Calu3 (cell line): ENCODE measurements at regions not wholly inside any gene's neighbourhood (a gene's known extent, or its start where the extent isn't known, plus 50 kb on each side); places are given as distances from the start of the nearest gene placed in this dataset.

Source experiments
- BruUV-seq: library from RNA; stranded (reverse); fragments of 400-500 nt; replicated peaks from 2 replicates; lab custom pipeline; 2021; lab: Mats Ljungman, UMichigan
- CTCF ChIA-PET: fragments of 300-600 bp; sonication (Branson Sonifier 250); formaldehyde crosslinking; loops from one replicate; lab custom pipeline; 2022; ENCODE audit warnings: antibody characterized with exemption; lab: Charles Lee
- DNase-seq: peaks from one replicate; pipeline ENCODE4 v3.0.0; 2022
- H3K27ac Mint-ChIP-seq: one replicate; pipeline ENCODE4 v1.8.0; 2022; ENCODE audit warnings: mixed read lengths; ENCODE audit not compliant: unreplicated experiment
- H3K27me3 Mint-ChIP-seq: one replicate; pipeline ENCODE4 v1.8.0; 2022; ENCODE audit warnings: mixed read lengths; ENCODE audit not compliant: unreplicated experiment
- H3K36me3 Mint-ChIP-seq: one replicate; pipeline ENCODE4 v1.8.0; 2022; ENCODE audit warnings: mild to moderate bottlenecking, moderate library complexity, mixed read lengths; ENCODE audit not compliant: insufficient read depth, unreplicated experiment
- H3K4me1 Mint-ChIP-seq: one replicate; pipeline ENCODE4 v1.8.0; 2022; ENCODE audit warnings: mild to moderate bottlenecking, low read depth, mixed read lengths; ENCODE audit not compliant: unreplicated experiment
- H3K4me3 Mint-ChIP-seq: one replicate; pipeline ENCODE4 v1.8.0; 2022; ENCODE audit warnings: mild to moderate bottlenecking, low read depth, moderate library complexity, mixed read lengths; ENCODE audit not compliant: unreplicated experiment
- H3K9me3 Mint-ChIP-seq: one replicate; pipeline ENCODE4 v1.8.0; 2022; ENCODE audit warnings: low read depth, mixed read lengths; ENCODE audit not compliant: unreplicated experiment
- intact Hi-C: fragments of 100-400 bp; cut with micrococcal nuclease; formaldehyde crosslinking; loops from one replicate; pipeline ENCODE4 v1.10.0; 2022; ENCODE audit not compliant: unreplicated experiment
- TF ChIP-seq, protein P1 (sequence below): fragments of 200-600 bp; IDR thresholded peaks from one replicate; pipeline ENCODE4 v1.8.0; 2022; ENCODE audit warnings: antibody characterized with exemption; ENCODE audit not compliant: unreplicated experiment

DNA sequence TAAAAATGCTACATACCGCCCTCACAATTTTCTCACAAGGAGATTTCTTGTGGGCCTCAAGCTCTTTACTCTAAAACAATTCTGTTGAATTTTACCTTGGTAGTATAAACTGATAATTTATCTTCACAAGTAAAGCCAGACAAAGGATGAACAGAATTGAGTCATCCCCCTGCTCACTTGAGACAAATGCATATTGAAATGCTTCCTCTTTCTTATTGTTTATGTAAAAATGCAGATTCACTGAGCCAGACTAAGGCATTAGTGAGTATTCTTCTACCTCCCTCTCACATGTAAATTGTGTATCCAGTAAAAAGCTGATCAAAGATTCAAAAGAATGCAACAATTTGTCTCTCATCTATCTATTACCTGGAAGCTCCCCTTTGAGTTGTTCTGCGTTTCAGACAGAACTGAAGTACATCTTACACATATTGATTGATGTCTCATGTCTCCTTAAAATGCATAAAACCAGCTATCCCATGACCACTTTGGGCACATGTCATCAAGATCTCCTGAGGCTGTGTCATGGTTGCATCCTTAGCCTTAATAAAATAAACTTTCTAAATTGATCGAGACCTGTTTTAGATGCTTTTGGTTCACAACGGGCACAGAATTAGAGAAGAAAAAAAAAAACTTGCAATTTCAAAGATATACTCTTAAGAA lies 743.1 kb upstream of the B3GALT2 start:
- Mint-ChIP-seq H3K36me3 (no peaks in the 10 kb centered on the region), H3K4me1 (no peaks in the 10 kb centered on the region), H3K27me3 (no peaks in the 10 kb centered on the region), H3K9me3 (peaks cover 3% of the 10 kb centered on the region), H3K4me3 (no peak overlapping the region), H3K27ac (no peak overlapping the region)
- TF ChIP-seq, protein P1, sequence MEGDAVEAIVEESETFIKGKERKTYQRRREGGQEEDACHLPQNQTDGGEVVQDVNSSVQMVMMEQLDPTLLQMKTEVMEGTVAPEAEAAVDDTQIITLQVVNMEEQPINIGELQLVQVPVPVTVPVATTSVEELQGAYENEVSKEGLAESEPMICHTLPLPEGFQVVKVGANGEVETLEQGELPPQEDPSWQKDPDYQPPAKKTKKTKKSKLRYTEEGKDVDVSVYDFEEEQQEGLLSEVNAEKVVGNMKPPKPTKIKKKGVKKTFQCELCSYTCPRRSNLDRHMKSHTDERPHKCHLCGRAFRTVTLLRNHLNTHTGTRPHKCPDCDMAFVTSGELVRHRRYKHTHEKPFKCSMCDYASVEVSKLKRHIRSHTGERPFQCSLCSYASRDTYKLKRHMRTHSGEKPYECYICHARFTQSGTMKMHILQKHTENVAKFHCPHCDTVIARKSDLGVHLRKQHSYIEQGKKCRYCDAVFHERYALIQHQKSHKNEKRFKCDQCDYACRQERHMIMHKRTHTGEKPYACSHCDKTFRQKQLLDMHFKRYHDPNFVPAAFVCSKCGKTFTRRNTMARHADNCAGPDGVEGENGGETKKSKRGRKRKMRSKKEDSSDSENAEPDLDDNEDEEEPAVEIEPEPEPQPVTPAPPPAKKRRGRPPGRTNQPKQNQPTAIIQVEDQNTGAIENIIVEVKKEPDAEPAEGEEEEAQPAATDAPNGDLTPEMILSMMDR = no peak
- DNase-seq = no peak
- CTCF ChIA-PET = no interaction called here
- intact Hi-C loops = loop anchor here (2.0 kb wide), 1 partner anchor 35 kb away; no protein-coding TSS in a partner anchor
- no TSS peak for BruUV-seq

DNA sequence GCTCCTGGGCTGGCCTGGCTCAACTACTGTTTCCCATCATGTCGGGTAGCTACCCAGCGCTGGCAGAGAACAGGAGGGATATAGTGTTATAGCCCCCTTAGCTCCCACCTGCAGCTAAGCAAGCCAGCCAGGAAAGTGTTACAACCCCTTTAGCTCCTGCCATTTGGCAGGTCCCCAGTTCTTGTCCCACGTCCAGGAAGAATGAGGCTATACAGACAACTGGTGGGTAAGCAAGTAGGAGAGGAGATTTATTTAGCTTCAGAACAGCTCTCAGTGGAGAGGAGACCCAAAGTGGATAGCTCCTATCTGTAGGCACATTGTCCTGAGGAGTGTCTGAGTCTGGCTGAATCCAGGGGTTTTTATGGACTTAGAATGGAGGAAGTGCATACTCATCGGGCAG lies 741.1 kb upstream of the B3GALT2 start:
- DNase-seq = no peak
- intact Hi-C loops = no loop called here
- H3K9me3 Mint-ChIP-seq = peaks cover 4% of the 10 kb centered on the region

DNA sequence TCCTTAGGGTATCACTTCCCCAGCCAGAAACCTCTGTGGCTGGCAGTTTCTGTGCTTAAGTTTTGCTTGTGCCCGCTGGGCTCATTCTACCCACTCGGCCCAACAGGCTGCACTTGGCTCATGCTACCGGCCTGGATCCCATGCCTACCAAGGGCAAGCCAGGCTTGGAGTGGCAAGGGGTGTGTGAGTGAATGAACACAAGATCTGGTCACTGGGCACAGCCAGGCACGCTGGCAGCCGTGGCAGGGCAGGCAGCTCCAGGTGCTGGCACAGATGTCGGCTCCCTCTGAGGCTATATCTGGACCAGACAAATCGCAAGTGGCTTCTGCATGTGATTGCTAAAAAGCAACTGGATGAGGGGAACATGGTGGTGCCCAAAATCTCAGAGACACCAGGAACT lies 740.5 kb upstream of the B3GALT2 start:
- Mint-ChIP-seq H3K9me3 (peaks cover 7% of the 10 kb centered on the region), H3K4me1 (no peaks in the 10 kb centered on the region), H3K27ac (no peak overlapping the region), H3K4me3 (no peak overlapping the region), H3K36me3 (no peaks in the 10 kb centered on the region), H3K27me3 (no peaks in the 10 kb centered on the region)
- TF ChIP-seq, protein P1 = no peak
- CTCF ChIA-PET = no interaction called here
- BruUV-seq = no TSS peak
- intact Hi-C loops = no loop called here
- DNase-seq = no peak

More for the DNA sequence above, 741.1 kb upstream of the B3GALT2 start:
- Mint-ChIP-seq H3K4me3 (no peak overlapping the region), H3K27me3 (no peaks in the 10 kb centered on the region), H3K36me3 (no peaks in the 10 kb centered on the region), H3K4me1 (no peaks in the 10 kb centered on the region), H3K27ac (no peak overlapping the region)
- CTCF ChIA-PET = no interaction called here
- TF ChIP-seq, protein P1 = no peak
- BruUV-seq = no TSS peak

DNA sequence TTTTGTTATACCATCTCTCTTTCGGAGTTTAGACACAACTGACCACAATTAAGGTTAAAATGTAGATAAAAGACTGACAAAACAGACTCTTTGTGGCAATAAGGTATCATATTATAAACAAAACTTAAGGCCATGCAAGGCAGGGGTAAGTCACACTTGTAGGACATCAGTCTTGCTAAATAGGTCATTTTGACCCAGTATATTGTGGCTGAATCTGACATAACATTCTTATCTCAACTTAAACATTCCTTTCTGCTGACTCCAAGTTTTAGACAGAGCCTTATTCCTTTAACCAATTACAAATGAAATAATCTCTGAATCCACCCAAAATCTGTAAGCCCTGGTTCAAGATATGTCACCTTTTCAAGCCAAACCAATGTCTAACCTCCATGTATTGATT lies 733.4 kb upstream of the B3GALT2 start:
- no peaks in the 10 kb centered on the region for H3K4me1 Mint-ChIP-seq
- intact Hi-C loops = no loop called here

More for the DNA sequence above, 733.4 kb upstream of the B3GALT2 start:
- Mint-ChIP-seq H3K4me3 (no peak overlapping the region), H3K27ac (no peak overlapping the region), H3K9me3 (peaks cover 5% of the 10 kb centered on the region), H3K36me3 (no peaks in the 10 kb centered on the region), H3K27me3 (no peaks in the 10 kb centered on the region)
- no TSS peak for BruUV-seq
- TF ChIP-seq, protein P1 = no peak
- CTCF ChIA-PET = no interaction called here
- no peak for DNase-seq
